AG09309 (cell line): ENCODE measurements at regions not wholly inside any gene's neighbourhood (a gene's known extent, or its start where the extent isn't known, plus 50 kb on each side); places are given as distances from the start of the nearest gene placed in this dataset.

ENCODE experiments used
- DNase-seq: peaks from one replicate; pipeline ENCODE4 v3.0.0-alpha.2; 2010; ENCODE audit warnings: low read depth
- H3K4me3 ChIP-seq: 2 replicates; pipeline ENCODE4 v1.5.1; 2011; ENCODE audit warnings: mild to moderate bottlenecking, low read depth, low read length, moderate library complexity; ENCODE audit not compliant: control insufficient read depth
- CTCF ChIP-seq: IDR thresholded peaks from 2 replicates; pipeline ENCODE4 v1.5.1; 2011; ENCODE audit warnings: mild to moderate bottlenecking, low read depth, low read length, inconsistent platforms; ENCODE audit not compliant: insufficient read depth, control insufficient read depth; ENCODE audit errors: missing control alignments

- no peak for DNase-seq
- no peak for TF ChIP-seq CTCF
Measured at GRCh38 chr9:134561427-134562145, 80.0 kb upstream of the COL5A1 start.

GRCh38 chr9:134562146-134562849 lies 79.3 kb upstream of the COL5A1 start:
- DNase-seq, result no peak
- TF ChIP-seq CTCF, result no peak
- H3K4me3 ChIP-seq, result no peak overlapping the region

More at GRCh38 chr9:134561427-134562145, 80.0 kb upstream of the COL5A1 start:
- H3K4me3 ChIP-seq, result no peak overlapping the region

- DNase-seq, result no peak
- H3K4me3 ChIP-seq, result no peak overlapping the region
- no peak for TF ChIP-seq CTCF
Measured at GRCh38 chr9:134563397-134563796, 78.2 kb upstream of the COL5A1 start.

GRCh38 chr9:134564431-134565170 lies 77.0 kb upstream of the COL5A1 start:
- no peak for TF ChIP-seq CTCF
- no peak overlapping the region for H3K4me3 ChIP-seq
- DNase-seq, result peak; percentile 23

GRCh38 chr9:134565316-134565915 lies 76.2 kb upstream of the COL5A1 start:
- no peak for TF ChIP-seq CTCF
- no peak for DNase-seq
- no peak overlapping the region for H3K4me3 ChIP-seq

GRCh38 chr9:134566196-134566847 lies 75.3 kb upstream of the COL5A1 start:
- H3K4me3 ChIP-seq, result no peak overlapping the region
- no peak for DNase-seq
- TF ChIP-seq CTCF, result no peak
